ENCODE measurements at regions not wholly inside any gene's neighbourhood (a gene's known extent, or its start where the extent isn't known, plus 50 kb on each side); places are given as distances from the start of the nearest gene placed in this dataset.

- no peak for TF ChIP-seq EZH2 (IDR thresholded peaks at IDR 0.05; ENCODE audit: borderline replicate concordance, low read length)
- TF ChIP-seq, protein P1, sequence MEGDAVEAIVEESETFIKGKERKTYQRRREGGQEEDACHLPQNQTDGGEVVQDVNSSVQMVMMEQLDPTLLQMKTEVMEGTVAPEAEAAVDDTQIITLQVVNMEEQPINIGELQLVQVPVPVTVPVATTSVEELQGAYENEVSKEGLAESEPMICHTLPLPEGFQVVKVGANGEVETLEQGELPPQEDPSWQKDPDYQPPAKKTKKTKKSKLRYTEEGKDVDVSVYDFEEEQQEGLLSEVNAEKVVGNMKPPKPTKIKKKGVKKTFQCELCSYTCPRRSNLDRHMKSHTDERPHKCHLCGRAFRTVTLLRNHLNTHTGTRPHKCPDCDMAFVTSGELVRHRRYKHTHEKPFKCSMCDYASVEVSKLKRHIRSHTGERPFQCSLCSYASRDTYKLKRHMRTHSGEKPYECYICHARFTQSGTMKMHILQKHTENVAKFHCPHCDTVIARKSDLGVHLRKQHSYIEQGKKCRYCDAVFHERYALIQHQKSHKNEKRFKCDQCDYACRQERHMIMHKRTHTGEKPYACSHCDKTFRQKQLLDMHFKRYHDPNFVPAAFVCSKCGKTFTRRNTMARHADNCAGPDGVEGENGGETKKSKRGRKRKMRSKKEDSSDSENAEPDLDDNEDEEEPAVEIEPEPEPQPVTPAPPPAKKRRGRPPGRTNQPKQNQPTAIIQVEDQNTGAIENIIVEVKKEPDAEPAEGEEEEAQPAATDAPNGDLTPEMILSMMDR (conservative IDR thresholded peaks at IDR 0.05 in 1 of 2, IDR thresholded peaks at IDR 0.05 in 1 of 2; ENCODE audit: extremely low read depth in 1 of 2, insufficient read depth in 1 of 2, low read depth in 1 of 2, low read length in 2 of 2): no peak
These were observed 179.0 kb downstream of the SPCS3 start for GRCh38 chr4:176498617-176499256.
